ENCODE measurements at regions not wholly inside any gene's neighbourhood (a gene's known extent, or its start where the extent isn't known, plus 50 kb on each side); places are given as distances from the start of the nearest gene placed in this dataset.

GRCh38 chr2:5391362-5391761, 300.8 kb upstream of the SOX11 start:
- DNase-seq (ENCODE audit: low read depth, low spot score) = no peak

GRCh38 chr2:5392658-5393057, 299.5 kb upstream of the SOX11 start:
- no peak for DNase-seq (ENCODE audit: low read depth, low spot score)

- no peak for DNase-seq (ENCODE audit: low read depth, low spot score)
Observed at GRCh38 chr2:5393474-5393873, 298.7 kb upstream of the SOX11 start.

GRCh38 chr2:5394223-5394622, 298.0 kb upstream of the SOX11 start:
- DNase-seq (ENCODE audit: low read depth, low spot score) = no peak

GRCh38 chr2:5401115-5401657, 291.0 kb upstream of the SOX11 start:
- no peak for DNase-seq (ENCODE audit: low read depth, low spot score)

GRCh38 chr2:5403392-5403791, 288.8 kb upstream of the SOX11 start:
- no peak for DNase-seq (ENCODE audit: low read depth, low spot score)

- no peak for DNase-seq (ENCODE audit: low read depth, low spot score)
Observed at GRCh38 chr2:5409898-5410381, 282.2 kb upstream of the SOX11 start.

- DNase-seq (ENCODE audit: low read depth, low spot score) = no peak
Observed at GRCh38 chr2:5410991-5411700, 281.0 kb upstream of the SOX11 start.

GRCh38 chr2:5412001-5412400, 280.2 kb upstream of the SOX11 start:
- DNase-seq (ENCODE audit: low read depth, low spot score) = no peak

- no peak for DNase-seq (ENCODE audit: low read depth, low spot score)
Observed at GRCh38 chr2:5433855-5434254, 258.3 kb upstream of the SOX11 start.

- no peak for DNase-seq (ENCODE audit: low read depth, low spot score)
Observed at GRCh38 chr2:5437375-5437774, 254.8 kb upstream of the SOX11 start.

- DNase-seq (ENCODE audit: low read depth, low spot score) = no peak
Observed at GRCh38 chr2:5440174-5440573, 252.0 kb upstream of the SOX11 start.

- no peak for DNase-seq (ENCODE audit: low read depth, low spot score)
Observed at GRCh38 chr2:5442736-5443135, 249.4 kb upstream of the SOX11 start.

GRCh38 chr2:5444168-5444567, 248.0 kb upstream of the SOX11 start:
- no peak for DNase-seq (ENCODE audit: low read depth, low spot score)

GRCh38 chr2:5444854-5445253, 247.3 kb upstream of the SOX11 start:
- no peak for DNase-seq (ENCODE audit: low read depth, low spot score)

GRCh38 chr2:5449867-5450266, 242.3 kb upstream of the SOX11 start:
- DNase-seq (ENCODE audit: low read depth, low spot score) = no peak

- DNase-seq (ENCODE audit: low read depth, low spot score) = no peak
Observed at GRCh38 chr2:5453220-5454050, 238.7 kb upstream of the SOX11 start.

GRCh38 chr2:5454051-5454390, 238.2 kb upstream of the SOX11 start:
- DNase-seq (ENCODE audit: low read depth, low spot score) = no peak

- DNase-seq (ENCODE audit: low read depth, low spot score) = no peak
Observed at GRCh38 chr2:5459041-5459440, 233.1 kb upstream of the SOX11 start.

- DNase-seq (ENCODE audit: low read depth, low spot score) = no peak
Observed at GRCh38 chr2:5464657-5465056, 227.5 kb upstream of the SOX11 start.

- DNase-seq (ENCODE audit: low read depth, low spot score) = no peak
Observed at GRCh38 chr2:5465859-5466258, 226.3 kb upstream of the SOX11 start.

GRCh38 chr2:5467178-5467905, 224.8 kb upstream of the SOX11 start:
- no peak for DNase-seq (ENCODE audit: low read depth, low spot score)

Measured in iPS DF 19.7 (cell line).